G401 (cell line): ENCODE measurements at regions not wholly inside any gene's neighbourhood (a gene's known extent, or its start where the extent isn't known, plus 50 kb on each side); places are given as distances from the start of the nearest gene placed in this dataset.
"Not testable (repeated sequence)": the region's sequence is repeated elsewhere in the genome, so short reads cannot be mapped to it uniquely, and the experiment has no call there.

ENCODE experiments used
- DNase-seq: peaks from one replicate; pipeline ENCODE4 v3.0.0-alpha.2; 2015; ENCODE audit warnings: low spot score
- in situ Hi-C: cut with HindIII; loops from 2 replicates; pipeline ENCODE4 v1.10.0; 2016; ENCODE audit warnings: low sequenced_read_pairs, mixed read lengths

DNA sequence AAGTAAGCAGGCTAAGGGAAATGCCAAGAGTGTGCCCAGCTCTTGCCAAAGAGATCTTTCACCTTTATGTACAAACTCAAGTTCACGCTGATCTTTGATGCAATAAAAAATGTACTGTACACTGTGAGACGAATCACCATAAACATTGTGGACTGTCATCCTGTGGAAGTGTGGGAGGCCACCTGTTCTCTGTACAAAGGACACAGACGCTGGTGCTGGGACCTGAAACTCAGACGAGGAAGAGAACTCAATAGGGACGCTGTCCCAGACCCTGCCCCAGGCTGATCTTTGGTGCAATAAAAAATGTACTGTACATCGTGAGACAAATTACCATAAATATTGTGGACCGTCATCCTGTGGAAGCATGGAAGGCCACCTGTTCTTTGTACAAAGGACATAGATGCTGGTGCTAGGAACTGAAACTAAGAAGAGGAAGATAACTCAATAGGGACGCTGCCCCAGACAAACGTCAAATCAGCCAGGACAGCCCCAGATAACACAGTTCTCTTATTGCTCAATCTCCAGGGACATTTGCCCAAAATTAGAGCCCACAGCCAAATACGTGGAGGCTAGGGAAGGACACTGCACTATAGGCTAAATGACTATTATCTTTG, 312.7 kb upstream of the SGK1 start:
- no peak for DNase-seq

GRCh38 chr6:134628154-134628553, 310.2 kb upstream of the SGK1 start:
- DNase-seq: no peak
- in situ Hi-C loops: no loop called here

More for the DNA sequence above, 312.7 kb upstream of the SGK1 start:
- in situ Hi-C loops: no loop called here

- no peak for DNase-seq
- in situ Hi-C loops: no loop called here
Measured at GRCh38 chr6:134627707-134628106, 309.8 kb upstream of the SGK1 start.

DNA sequence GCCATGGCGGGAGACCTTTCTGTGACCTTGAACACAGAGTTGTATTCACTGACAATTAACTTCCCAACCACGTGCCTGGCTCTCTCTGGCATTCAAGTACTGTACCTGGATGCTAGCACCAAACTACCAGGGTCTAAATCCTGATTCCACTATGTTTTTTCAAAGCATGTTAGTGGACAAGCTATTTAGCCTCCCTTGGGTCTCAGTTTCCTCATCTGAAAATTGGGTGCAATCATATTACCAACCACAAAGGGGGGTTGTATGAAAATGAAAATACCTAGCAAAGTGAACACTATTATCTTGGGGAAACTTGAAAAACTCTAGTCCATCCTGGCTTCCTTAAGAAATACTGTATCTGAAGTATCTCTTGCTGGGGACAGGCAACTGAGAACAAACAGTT, 308.7 kb upstream of the SGK1 start:
- in situ Hi-C loops: no loop called here

GRCh38 chr6:134626086-134626485, 308.2 kb upstream of the SGK1 start:
- DNase-seq: no peak
- in situ Hi-C loops: no loop called here

More for the DNA sequence above, 308.7 kb upstream of the SGK1 start:
- DNase-seq: no peak

- in situ Hi-C loops: no loop called here
- DNase-seq: no peak
Measured at GRCh38 chr6:134624781-134625180, 306.9 kb upstream of the SGK1 start.

- DNase-seq: no peak
- in situ Hi-C loops: no loop called here
Measured at GRCh38 chr6:134623401-134623800, 305.5 kb upstream of the SGK1 start.

DNA sequence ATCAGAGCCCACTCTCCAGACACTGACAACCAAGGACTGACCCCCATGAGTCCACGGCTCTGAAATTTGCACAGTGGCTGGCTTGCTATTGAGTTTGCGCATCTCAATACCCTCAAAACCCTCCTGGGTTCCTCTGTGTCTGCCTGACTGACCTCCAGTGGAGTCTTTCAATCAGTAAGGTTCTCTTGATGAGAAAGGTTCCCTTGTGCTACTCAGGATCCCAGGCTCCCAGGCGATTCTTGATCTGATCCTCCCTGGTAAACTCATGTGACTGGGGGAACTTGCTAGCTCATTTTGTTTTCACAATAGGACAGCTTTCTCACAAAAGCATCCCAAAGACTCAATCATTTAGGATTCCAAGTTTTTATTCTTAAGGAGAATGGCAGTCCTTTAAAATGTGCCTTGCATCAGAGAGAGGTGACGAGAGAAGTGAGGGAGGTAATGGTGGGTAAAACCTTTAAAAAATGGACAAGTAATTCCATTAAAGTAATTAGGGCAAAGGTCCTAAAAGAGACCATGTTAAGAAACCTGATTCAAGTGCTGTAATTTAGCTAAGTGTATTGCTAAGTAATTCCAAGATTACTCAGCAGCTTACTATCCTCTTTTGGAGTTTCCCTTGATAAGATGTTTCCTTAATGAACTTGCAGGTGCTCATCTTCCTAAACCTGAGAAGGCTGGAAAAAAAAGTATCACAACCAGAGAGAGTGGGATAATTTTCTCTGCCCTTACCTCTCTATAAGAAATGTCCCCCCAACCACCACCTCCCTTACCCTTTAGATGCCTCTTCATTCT, 304.7 kb upstream of the SGK1 start:
- in situ Hi-C loops: no loop called here
- DNase-seq: no peak

GRCh38 chr6:134621858-134622257, 303.9 kb upstream of the SGK1 start:
- no peak for DNase-seq
- in situ Hi-C loops: no loop called here

- in situ Hi-C loops: no loop called here
- DNase-seq: no peak
Measured at GRCh38 chr6:134619789-134620188, 301.9 kb upstream of the SGK1 start.

- DNase-seq: no peak
- in situ Hi-C loops: no loop called here
Measured at GRCh38 chr6:134619077-134619476, 301.2 kb upstream of the SGK1 start.

DNA sequence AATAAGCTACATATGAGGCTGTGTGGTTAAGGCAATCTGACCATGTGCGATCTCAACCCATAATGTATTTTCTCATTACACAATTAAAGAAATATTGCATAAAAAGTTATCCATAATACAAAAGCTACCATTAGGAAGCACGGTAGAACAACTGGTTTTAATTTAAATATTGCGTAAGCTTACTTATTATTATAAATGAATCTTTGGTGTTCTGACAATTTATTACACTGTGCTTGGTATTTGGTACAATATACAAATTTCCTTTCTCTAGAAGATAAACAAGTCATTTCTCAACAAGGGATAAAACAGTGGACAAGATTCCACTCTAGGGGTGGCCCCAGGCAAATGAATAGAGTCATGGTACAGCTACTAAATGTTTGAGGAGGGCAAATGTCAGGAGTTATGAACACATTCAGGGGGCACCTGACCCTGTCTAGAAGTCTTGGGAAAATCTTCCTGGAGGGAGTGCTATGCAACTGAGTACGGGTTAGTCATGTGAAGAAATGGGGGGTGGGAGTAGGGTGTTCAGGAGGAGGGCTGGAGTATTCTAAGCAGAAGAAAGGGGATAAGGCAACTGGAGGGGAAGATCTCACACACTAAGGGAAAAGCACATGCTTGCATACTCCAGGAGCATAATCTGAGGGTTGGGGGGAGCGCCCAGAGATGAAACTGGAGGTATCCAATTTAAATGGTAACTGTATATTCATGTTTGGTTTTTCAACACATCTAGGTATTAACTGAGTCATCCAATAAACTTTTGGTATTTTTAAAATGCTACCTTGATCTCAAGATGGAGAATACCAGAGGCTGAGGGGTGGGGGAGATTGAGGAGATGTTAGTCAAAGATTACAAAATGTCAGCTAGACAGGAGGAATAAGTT, 296.9 kb upstream of the SGK1 start:
- in situ Hi-C loops: no loop called here
- no peak for DNase-seq

DNA sequence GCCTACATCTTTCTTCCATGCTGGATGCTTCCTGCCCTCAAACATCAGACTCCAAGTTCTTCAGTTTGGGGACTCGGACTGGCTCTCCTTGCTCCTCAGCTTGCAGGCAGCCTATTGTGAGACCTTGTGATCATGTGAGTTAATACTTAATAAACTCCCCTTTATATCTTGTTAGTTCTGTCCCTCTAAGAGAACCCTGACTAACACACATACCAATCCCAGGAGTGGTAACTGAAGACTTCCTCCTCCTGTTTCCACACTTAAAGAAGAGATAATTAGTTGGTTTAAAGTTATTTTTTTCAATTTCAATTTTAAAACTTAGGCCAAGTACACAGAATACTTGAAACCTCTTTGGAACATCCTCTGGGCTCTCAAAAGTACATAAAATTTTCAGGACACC, 294.2 kb upstream of the SGK1 start:
- in situ Hi-C loops: not testable (repeated sequence)

DNA sequence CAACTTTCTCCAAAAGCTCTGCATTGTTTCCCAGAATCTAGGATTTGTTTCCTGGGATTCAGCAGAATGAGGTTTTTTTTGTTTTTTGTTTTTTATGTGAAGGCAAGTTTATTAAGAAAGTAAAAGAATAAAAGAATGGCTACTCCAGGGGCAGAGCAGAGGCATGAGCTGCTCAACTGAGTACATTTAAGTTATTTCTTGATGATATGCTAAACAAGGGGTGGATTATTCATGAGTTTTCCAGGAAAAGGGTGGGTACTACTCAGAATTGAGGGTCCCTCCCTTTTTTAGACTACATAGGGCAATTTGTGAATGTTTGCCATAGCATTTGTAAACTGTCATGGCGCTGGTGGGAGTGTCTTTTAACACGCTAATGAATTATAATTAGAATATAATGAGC, 292.5 kb upstream of the SGK1 start:
- no peak for DNase-seq
- in situ Hi-C loops: no loop called here

More for the DNA sequence above, 294.2 kb upstream of the SGK1 start:
- not testable (repeated sequence) for DNase-seq

- in situ Hi-C loops: no loop called here
Measured at GRCh38 chr6:134609716-134610261, 291.9 kb upstream of the SGK1 start.

GRCh38 chr6:134607411-134607810, 289.5 kb upstream of the SGK1 start:
- DNase-seq: no peak
- in situ Hi-C loops: no loop called here

More at GRCh38 chr6:134609716-134610261, 291.9 kb upstream of the SGK1 start:
- DNase-seq: no peak

- in situ Hi-C loops: no loop called here
- no peak for DNase-seq
Measured at GRCh38 chr6:134605034-134605433, 287.1 kb upstream of the SGK1 start.

- in situ Hi-C loops: no loop called here
- no peak for DNase-seq
Measured at GRCh38 chr6:134604014-134604676, 286.2 kb upstream of the SGK1 start.

DNA sequence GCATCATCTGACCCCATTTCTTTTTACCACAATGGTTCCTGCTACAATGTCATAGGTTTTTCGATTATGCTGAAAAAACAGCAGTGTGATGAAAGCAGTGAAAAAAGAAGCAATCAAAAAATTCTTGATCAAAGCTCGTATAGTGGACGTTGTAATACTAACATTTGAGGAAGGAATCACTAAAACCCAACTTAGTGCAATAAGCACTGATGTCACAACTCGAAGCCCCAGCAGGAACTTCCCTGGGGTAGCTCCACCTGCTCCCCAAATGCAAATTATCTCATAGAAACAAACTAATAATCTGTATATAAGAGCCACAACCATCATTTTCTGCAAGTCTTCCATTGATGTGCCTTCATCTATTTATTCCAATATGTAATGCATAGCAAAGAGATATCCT, 285.6 kb upstream of the SGK1 start:
- in situ Hi-C loops: no loop called here
- DNase-seq: no peak
